ENCODE measurements at regions not wholly inside any gene's neighbourhood (a gene's known extent, or its start where the extent isn't known, plus 50 kb on each side); places are given as distances from the start of the nearest gene placed in this dataset.

GRCh38 chr1:30255111-30255724 is 468.2 kb downstream of the MATN1 start:
- no peak for ATAC-seq
- TF ChIP-seq TOX (CRISPR knock-in tag; IDR thresholded peaks at IDR 0.05; ENCODE audit: borderline replicate concordance) (no peak), POU6F1 (CRISPR knock-in tag; IDR thresholded peaks at IDR 0.05; ENCODE audit: borderline replicate concordance, low read depth) (no peak), CREB5 (CRISPR knock-in tag; IDR thresholded peaks at IDR 0.05; ENCODE audit: low read depth) (no peak), ZNF565 (CRISPR knock-in tag; conservative IDR thresholded peaks at IDR 0.05; ENCODE audit: low read depth) (no peak), BACH2 (CRISPR knock-in tag; IDR thresholded peaks at IDR 0.05; ENCODE audit: borderline replicate concordance) (no peak), ZNF8 (CRISPR knock-in tag; IDR thresholded peaks at IDR 0.05) (no peak), PATZ1 (CRISPR knock-in tag; IDR thresholded peaks at IDR 0.05; ENCODE audit: borderline replicate concordance) (no peak), PPARA (CRISPR knock-in tag; IDR thresholded peaks at IDR 0.05; ENCODE audit: borderline replicate concordance) (no peak), ESRRG (CRISPR knock-in tag; IDR thresholded peaks at IDR 0.05) (no peak), ZFP3 (CRISPR knock-in tag; IDR thresholded peaks at IDR 0.05) (no peak), CSDC2 (CRISPR knock-in tag; IDR thresholded peaks at IDR 0.05) (no peak), OSR1 (CRISPR knock-in tag; IDR thresholded peaks at IDR 0.05) (no peak), ZNF70 (CRISPR knock-in tag; IDR thresholded peaks at IDR 0.05) (no peak), ARNTL (CRISPR knock-in tag; IDR thresholded peaks at IDR 0.05; ENCODE audit: borderline replicate concordance, low read depth) (no peak), CSRNP3 (CRISPR knock-in tag; IDR thresholded peaks at IDR 0.05) (no peak)

GRCh38 chr1:30253807-30254440 is 469.5 kb downstream of the MATN1 start:
- TF ChIP-seq ARNTL (CRISPR knock-in tag; IDR thresholded peaks at IDR 0.05; ENCODE audit: borderline replicate concordance, low read depth) (no peak), CSRNP3 (CRISPR knock-in tag; IDR thresholded peaks at IDR 0.05) (no peak), ISL1 (CRISPR knock-in tag; IDR thresholded peaks at IDR 0.05) (no peak), POU6F1 (CRISPR knock-in tag; IDR thresholded peaks at IDR 0.05; ENCODE audit: borderline replicate concordance, low read depth) (no peak), ZC3H10 (CRISPR knock-in tag; IDR thresholded peaks at IDR 0.05) (no peak), CREB5 (CRISPR knock-in tag; IDR thresholded peaks at IDR 0.05; ENCODE audit: low read depth) (no peak)
- ATAC-seq: no peak
